NCI-H2171 (cell line): ENCODE measurements at regions not wholly inside any gene's neighbourhood (a gene's known extent, or its start where the extent isn't known, plus 50 kb on each side); places are given as distances from the start of the nearest gene placed in this dataset.

Source experiments
- DNase-seq: peaks from one replicate; lab custom pipeline; 2025; lab: John Stamatoyannopoulos, UW

- no peak for DNase-seq
Observed at GRCh38 chr17:5820721-5821456, 236.6 kb upstream of the NLRP1 start.

- DNase-seq, result no peak
Observed at GRCh38 chr17:5821803-5822202, 237.5 kb upstream of the NLRP1 start.

- no peak for DNase-seq
Observed at GRCh38 chr17:5822281-5823060, 238.2 kb upstream of the NLRP1 start.

- no peak for DNase-seq
Observed at GRCh38 chr17:5823219-5823618, 238.9 kb upstream of the NLRP1 start.

GRCh38 chr17:5825717-5826330 lies 241.5 kb upstream of the NLRP1 start:
- DNase-seq, result no peak

GRCh38 chr17:5826384-5826783 lies 242.1 kb upstream of the NLRP1 start:
- no peak for DNase-seq

- no peak for DNase-seq
Observed at GRCh38 chr17:5830921-5831320, 239.3 kb upstream of the WSCD1 start.

- no peak for DNase-seq
Observed at GRCh38 chr17:5832886-5833285, 237.3 kb upstream of the WSCD1 start.

- DNase-seq, result no peak
Observed at GRCh38 chr17:5837055-5837491, 233.1 kb upstream of the WSCD1 start.

- DNase-seq, result no peak
Observed at GRCh38 chr17:5838661-5839300, 231.4 kb upstream of the WSCD1 start.

GRCh38 chr17:5840811-5841446 lies 229.2 kb upstream of the WSCD1 start:
- DNase-seq, result no peak

GRCh38 chr17:5841862-5842261 lies 228.3 kb upstream of the WSCD1 start:
- no peak for DNase-seq

- DNase-seq, result no peak
Observed at GRCh38 chr17:5843366-5844026, 226.7 kb upstream of the WSCD1 start.

- no peak for DNase-seq
Observed at GRCh38 chr17:5846001-5846400, 224.2 kb upstream of the WSCD1 start.

GRCh38 chr17:5854871-5855554 lies 215.2 kb upstream of the WSCD1 start:
- no peak for DNase-seq

- no peak for DNase-seq
Observed at GRCh38 chr17:5861246-5861645, 208.9 kb upstream of the WSCD1 start.

- DNase-seq, result no peak
Observed at GRCh38 chr17:5861854-5862253, 208.3 kb upstream of the WSCD1 start.

GRCh38 chr17:5862395-5862794 lies 207.8 kb upstream of the WSCD1 start:
- no peak for DNase-seq

- DNase-seq, result no peak
Observed at GRCh38 chr17:5864741-5865657, 205.2 kb upstream of the WSCD1 start.

GRCh38 chr17:5866978-5867377 lies 203.2 kb upstream of the WSCD1 start:
- no peak for DNase-seq
